K562 (cell line): ENCODE measurements at regions not wholly inside any gene's neighbourhood (a gene's known extent, or its start where the extent isn't known, plus 50 kb on each side); places are given as distances from the start of the nearest gene placed in this dataset.

ENCODE experiments used
- ATAC-seq: fragments of 200-7000 bp; cut with Tn5 transposase; 3 replicates; pipeline ENCODE4 v1.9.1; 2020; ENCODE audit warnings: moderate library complexity
- BruUV-seq: library from RNA; stranded (reverse); fragments of 400-500 nt; replicated peaks from 2 replicates; lab custom pipeline; 2021; lab: Mats Ljungman, UMichigan
- CTCF ChIA-PET: fragments of 300-600 bp; formaldehyde crosslinking; extraction: SDS; loops from one replicate; lab custom pipeline; 2021; ENCODE audit warnings: low intra/inter-chr PET ratio; lab: Yijun Ruan, JAX
- POLR2A ChIA-PET: fragments of 300-600, 350-650 bp; sonication (Branson Sonifier 250); formaldehyde crosslinking; extraction: SDS; loops from one replicate; lab custom pipeline; 2021; ENCODE audit warnings: antibody characterized with exemption, inconsistent platforms; lab: Yijun Ruan, JAX
- DNase-seq, 4 experiments: peaks; one replicate each; pipeline versions ENCODE4 v3.0.0 to v3.0.0-alpha.2; 2011 to 2018; ENCODE audit warnings: low spot score in 3 of 4, mixed read lengths in 3 of 4; ENCODE audit errors: extremely low read depth in 1 of 4
- FAIRE-seq: peaks from 2 replicates; lab custom pipeline; 2011; peaks lifted over from hg19 to GRCh38; lab: Jason Lieb, UNC
- H2AFZ ChIP-seq: 2 replicates; pipeline ENCODE4 v1.6.0; 2011; ENCODE audit warnings: low read depth, low read length, control low read depth, inconsistent platforms
- H3K27ac ChIP-seq: fragments of 200-600 bp; 3 replicates; pipeline ENCODE4 v1.8.0; 2011; ENCODE audit warnings: low read depth, mild to moderate bottlenecking, control low read depth, inconsistent platforms, low read length, moderate library complexity, mixed read lengths; ENCODE audit errors: extremely low read depth
- H3K27me3 ChIP-seq, 2 experiments: fragments of 300-600 bp in 1 of 2; 2 replicates in 1 of 2; 3 replicates in 1 of 2; pipeline versions ENCODE4 v1.6.0 to v1.8.0; 2011; ENCODE audit warnings: inconsistent platforms in 2 of 2, low read length in 2 of 2, mild to moderate bottlenecking in 1 of 2, mixed read lengths in 1 of 2, moderate library complexity in 1 of 2; ENCODE audit not compliant: control insufficient read depth in 2 of 2, insufficient read depth in 2 of 2
- H3K36me3 ChIP-seq: fragments of 300-600 bp; 3 replicates; pipeline ENCODE4 v1.8.0; 2011; ENCODE audit warnings: mild to moderate bottlenecking, low read length, inconsistent platforms; ENCODE audit not compliant: control insufficient read depth, insufficient read depth
- H3K4me1 ChIP-seq, 2 experiments: fragments of 200-600 bp in 1 of 2; replicated peaks in 1 of 2; 2 replicates in 1 of 2; 3 replicates in 1 of 2; pipeline versions ENCODE4 v1.5.1 to v1.8.0; 2011; ENCODE audit warnings: inconsistent platforms in 2 of 2, low read length in 2 of 2, mild to moderate bottlenecking in 1 of 2, mixed read lengths in 1 of 2, moderate library complexity in 1 of 2; ENCODE audit not compliant: control insufficient read depth in 2 of 2, insufficient read depth in 2 of 2
- H3K4me2 ChIP-seq: 2 replicates; pipeline ENCODE4 v1.6.1; 2011; ENCODE audit warnings: low read length, control low read depth, inconsistent platforms, mixed read lengths; ENCODE audit not compliant: insufficient read depth
- H3K4me3 ChIP-seq: fragments of 200-600 bp; sonication (generic), shearing (Covaris generic); 2 replicates; pipeline ENCODE4 v1.5.1; 2016; ENCODE audit warnings: control low read depth, inconsistent platforms
- H3K79me2 ChIP-seq: fragments of 200-600 bp; 3 replicates; pipeline ENCODE4 v1.8.0; 2011; ENCODE audit warnings: low read length, inconsistent platforms; ENCODE audit not compliant: control insufficient read depth, insufficient read depth
- H3K9ac ChIP-seq, 2 experiments: 2 replicates each; pipeline versions ENCODE4 v1.6.0 to v1.6.1; 2011; ENCODE audit warnings: low read depth in 2 of 2, low read length in 2 of 2, control low read depth in 1 of 2, inconsistent platforms in 1 of 2, mild to moderate bottlenecking in 1 of 2, mixed read lengths in 1 of 2; ENCODE audit not compliant: insufficient read depth in 1 of 2
- H3K9me1 ChIP-seq: one replicate; pipeline ENCODE4 v1.6.0; 2011; ENCODE audit warnings: inconsistent platforms, mild to moderate bottlenecking, low read length, moderate library complexity; ENCODE audit not compliant: control insufficient read depth, insufficient read depth
- H3K9me3 ChIP-seq: replicated peaks from 2 replicates; pipeline ENCODE4 v1.5.1; 2011; ENCODE audit warnings: low read depth, low read length, inconsistent platforms; ENCODE audit not compliant: control insufficient read depth, insufficient read depth
- H4K20me1 ChIP-seq: replicated peaks from 2 replicates; pipeline ENCODE4 v1.6.1; 2011; ENCODE audit warnings: low read length, inconsistent platforms, mixed read lengths; ENCODE audit not compliant: control insufficient read depth, insufficient read depth
- CXXC5 ChIP-seq: fragments of 250-450 bp; sonication (Bioruptor Pico); IDR thresholded peaks from 2 replicates; pipeline ENCODE4 v1.8.0; 2022; ENCODE audit warnings: inconsistent platforms, mild to moderate bottlenecking, moderate library complexity
- ELF2 ChIP-seq: fragments of 250-450 bp; sonication (Bioruptor Pico); IDR thresholded peaks from 2 replicates; pipeline ENCODE4 v1.5.0; 2021; ENCODE audit warnings: mild to moderate bottlenecking
- EP300 ChIP-seq: IDR thresholded peaks from 2 replicates; pipeline ENCODE4 v1.6.1; 2012; ENCODE audit warnings: low read length, improper control_type of control experiment
- EZH2 ChIP-seq: IDR thresholded peaks from 2 replicates; pipeline ENCODE4 v1.6.1; 2012; ENCODE audit warnings: low read depth, mild to moderate bottlenecking, inconsistent platforms, low read length, borderline replicate concordance
- MYNN ChIP-seq, 2 experiments: sonication (generic); formaldehyde crosslinking in 1 of 2; IDR thresholded peaks; 2 replicates each; pipeline versions ENCODE4 v1.5.0 to v1.6.1; 2016 to 2020; ENCODE audit warnings: antibody characterized with exemption in 1 of 2, missing genetic modification reagents in 1 of 2
- NFIC ChIP-seq: fragments of 450-650 bp; IDR thresholded peaks from 2 replicates; pipeline ENCODE4 v1.6.1; 2017; ENCODE audit warnings: mild to moderate bottlenecking, inconsistent platforms
- SAP30 ChIP-seq: fragments of 200-600 bp; sonication (generic); IDR thresholded peaks from 2 replicates; pipeline ENCODE4 v1.6.1; 2012; ENCODE audit warnings: borderline replicate concordance, low read depth, mild to moderate bottlenecking, moderate library complexity, low read length, control low read depth, inconsistent platforms; ENCODE audit not compliant: insufficient read depth, poor library complexity, severe bottlenecking
- SREBF1 ChIP-seq: fragments of 150-350 bp; IDR thresholded peaks from 2 replicates; pipeline ENCODE4 v1.6.1; 2014; ENCODE audit warnings: antibody characterized with exemption, low read depth, low read length, borderline replicate concordance
- SRSF9 ChIP-seq: fragments of 200-400 bp; formaldehyde crosslinking; IDR thresholded peaks from 2 replicates; pipeline ENCODE4 v1.6.1; 2017; ENCODE audit warnings: low read depth, low read length, borderline replicate concordance
- TRIM24 ChIP-seq, 2 experiments: fragments of 450-650 bp; IDR thresholded peaks; 2 replicates each; pipeline ENCODE4 v1.6.1; 2016
- ZNF133 ChIP-seq: fragments of 250-450 bp; sonication (Bioruptor Pico); IDR thresholded peaks from 2 replicates; pipeline ENCODE4 v1.4.0; 2020; ENCODE audit warnings: mild to moderate bottlenecking
- ZNF408 ChIP-seq: fragments of 250-450 bp; sonication (Bioruptor Pico); IDR thresholded peaks from 2 replicates; pipeline ENCODE4 v1.4.0; 2020; ENCODE audit warnings: low read depth, mild to moderate bottlenecking, moderate library complexity
- ZNF57 ChIP-seq: fragments of 450-650 bp; formaldehyde crosslinking; IDR thresholded peaks from 2 replicates; pipeline ENCODE4 v1.4.0; 2020; ENCODE audit warnings: mild to moderate bottlenecking, moderate library complexity
- ZNF668 ChIP-seq: fragments of 250-450 bp; sonication (Bioruptor Pico); IDR thresholded peaks from 2 replicates; pipeline ENCODE4 v1.8.0; 2022; ENCODE audit warnings: mild to moderate bottlenecking, inconsistent platforms
- in situ Hi-C: fragments of 300-500 bp; cut with MboI; formaldehyde crosslinking; loops from 4 replicates; pipeline ENCODE4 v1.15.0; 2018; ENCODE audit warnings: inconsistent platforms, mixed read lengths
- intact Hi-C: fragments of 100-400 bp; cut with micrococcal nuclease; formaldehyde crosslinking; loops from 2 replicates; pipeline ENCODE4 v1.14.2; 2022
- TF ChIP-seq, protein P1 (sequence below): fragments of 450-650 bp; formaldehyde crosslinking; IDR thresholded peaks from 2 replicates; pipeline ENCODE4 v1.4.0; 2022; ENCODE audit warnings: missing genetic modification characterization
- TF ChIP-seq, protein P2 (sequence below): fragments of 250-450 bp; sonication (Bioruptor Pico); IDR thresholded peaks from 2 replicates; pipeline ENCODE4 v1.5.0; 2021
- TF ChIP-seq, protein P3 (sequence below): fragments of 150-350 bp; conservative IDR thresholded peaks from 2 replicates; pipeline ENCODE4 v1.6.1; 2014; ENCODE audit warnings: low read length

DNA sequence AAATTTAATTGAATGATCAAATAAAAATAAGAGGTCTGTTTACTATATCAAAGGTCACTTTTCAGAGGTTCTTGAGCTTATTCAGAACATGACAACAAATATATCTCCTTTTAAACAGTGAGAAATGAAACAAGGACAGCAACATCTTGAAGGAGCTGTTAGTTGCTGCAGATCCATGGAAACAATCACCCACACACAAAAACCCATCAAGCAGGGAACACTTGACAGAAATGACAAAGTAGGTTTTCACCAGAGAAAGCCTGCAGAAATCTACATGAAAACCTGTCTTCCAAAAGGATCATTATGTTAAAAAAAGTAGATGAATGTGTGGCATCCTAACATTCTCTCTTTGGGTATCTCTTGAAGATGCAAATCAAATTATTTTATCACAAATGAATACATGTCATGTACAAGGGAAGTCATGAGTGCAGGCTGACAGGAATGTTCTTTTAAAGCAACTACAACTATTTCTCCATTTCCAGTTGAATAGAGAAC lies 203.0 kb downstream of the GRIA2 start:
- DNase-seq (no peak), FAIRE-seq (no peak), ATAC-seq (no peak)
- H3K27me3 ChIP-seq = no peaks in the 10 kb centered on the region
- no peaks in the 10 kb centered on the region for H3K9me3 ChIP-seq
- intact Hi-C loops (no loop called here), in situ Hi-C loops (no loop called here)
- no peaks in the 10 kb centered on the region for H3K9me1 ChIP-seq
- H3K27ac ChIP-seq = no peak overlapping the region
- no TSS peak for BruUV-seq
- H3K4me1 ChIP-seq = no peaks in the 10 kb centered on the region
- H3K9ac ChIP-seq = no peak overlapping the region
- TF ChIP-seq NFIC (no peak), ELF2 (CRISPR knock-in tag) (no peak), MYNN (IDR thresholded peaks at IDR 0.05) (no peak), MYNN (CRISPR knock-in tag; IDR thresholded peaks at IDR 0.05) (no peak), ZNF133 (CRISPR knock-in tag) (no peak), EZH2 (no peak), CXXC5 (CRISPR knock-in tag) (no peak), TRIM24 (IDR thresholded peaks at IDR 0.05) (no peak), ZNF408 (CRISPR knock-in tag) (no peak), ZNF57 (CRISPR knock-in tag) (no peak), EP300 (no peak), SREBF1 (no peak), SRSF9 (no peak), ZNF668 (CRISPR knock-in tag) (no peak), SAP30 (no peak)
- TF ChIP-seq, protein P1, sequence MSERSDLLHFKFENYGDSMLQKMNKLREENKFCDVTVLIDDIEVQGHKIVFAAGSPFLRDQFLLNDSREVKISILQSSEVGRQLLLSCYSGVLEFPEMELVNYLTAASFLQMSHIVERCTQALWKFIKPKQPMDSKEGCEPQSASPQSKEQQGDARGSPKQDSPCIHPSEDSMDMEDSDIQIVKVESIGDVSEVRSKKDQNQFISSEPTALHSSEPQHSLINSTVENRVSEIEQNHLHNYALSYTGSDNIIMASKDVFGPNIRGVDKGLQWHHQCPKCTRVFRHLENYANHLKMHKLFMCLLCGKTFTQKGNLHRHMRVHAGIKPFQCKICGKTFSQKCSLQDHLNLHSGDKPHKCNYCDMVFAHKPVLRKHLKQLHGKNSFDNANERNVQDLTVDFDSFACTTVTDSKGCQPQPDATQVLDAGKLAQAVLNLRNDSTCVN (CRISPR knock-in tag) = no peak
- TF ChIP-seq, protein P2, sequence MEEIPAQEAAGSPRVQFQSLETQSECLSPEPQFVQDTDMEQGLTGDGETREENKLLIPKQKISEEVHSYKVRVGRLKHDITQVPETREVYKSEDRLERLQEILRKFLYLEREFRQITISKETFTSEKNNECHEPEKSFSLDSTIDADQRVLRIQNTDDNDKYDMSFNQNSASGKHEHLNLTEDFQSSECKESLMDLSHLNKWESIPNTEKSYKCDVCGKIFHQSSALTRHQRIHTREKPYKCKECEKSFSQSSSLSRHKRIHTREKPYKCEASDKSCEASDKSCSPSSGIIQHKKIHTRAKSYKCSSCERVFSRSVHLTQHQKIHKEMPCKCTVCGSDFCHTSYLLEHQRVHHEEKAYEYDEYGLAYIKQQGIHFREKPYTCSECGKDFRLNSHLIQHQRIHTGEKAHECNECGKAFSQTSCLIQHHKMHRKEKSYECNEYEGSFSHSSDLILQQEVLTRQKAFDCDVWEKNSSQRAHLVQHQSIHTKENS = no peak
- TF ChIP-seq, protein P3, sequence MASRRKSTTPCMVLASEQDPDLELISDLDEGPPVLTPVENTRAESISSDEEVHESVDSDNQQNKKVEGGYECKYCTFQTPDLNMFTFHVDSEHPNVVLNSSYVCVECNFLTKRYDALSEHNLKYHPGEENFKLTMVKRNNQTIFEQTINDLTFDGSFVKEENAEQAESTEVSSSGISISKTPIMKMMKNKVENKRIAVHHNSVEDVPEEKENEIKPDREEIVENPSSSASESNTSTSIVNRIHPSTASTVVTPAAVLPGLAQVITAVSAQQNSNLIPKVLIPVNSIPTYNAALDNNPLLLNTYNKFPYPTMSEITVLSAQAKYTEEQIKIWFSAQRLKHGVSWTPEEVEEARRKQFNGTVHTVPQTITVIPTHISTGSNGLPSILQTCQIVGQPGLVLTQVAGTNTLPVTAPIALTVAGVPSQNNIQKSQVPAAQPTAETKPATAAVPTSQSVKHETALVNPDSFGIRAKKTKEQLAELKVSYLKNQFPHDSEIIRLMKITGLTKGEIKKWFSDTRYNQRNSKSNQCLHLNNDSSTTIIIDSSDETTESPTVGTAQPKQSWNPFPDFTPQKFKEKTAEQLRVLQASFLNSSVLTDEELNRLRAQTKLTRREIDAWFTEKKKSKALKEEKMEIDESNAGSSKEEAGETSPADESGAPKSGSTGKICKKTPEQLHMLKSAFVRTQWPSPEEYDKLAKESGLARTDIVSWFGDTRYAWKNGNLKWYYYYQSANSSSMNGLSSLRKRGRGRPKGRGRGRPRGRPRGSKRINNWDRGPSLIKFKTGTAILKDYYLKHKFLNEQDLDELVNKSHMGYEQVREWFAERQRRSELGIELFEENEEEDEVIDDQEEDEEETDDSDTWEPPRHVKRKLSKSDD = no peak
- H3K79me2 ChIP-seq = no peaks in the 10 kb centered on the region
- no peaks in the 10 kb centered on the region for H4K20me1 ChIP-seq
- no peak overlapping the region for H3K4me3 ChIP-seq
- no peaks in the 10 kb centered on the region for H3K36me3 ChIP-seq
- H3K4me2 ChIP-seq = no peak overlapping the region
- POLR2A ChIA-PET = no interaction called here
- CTCF ChIA-PET = no interaction called here
- no peak overlapping the region for H2AFZ ChIP-seq
